SK-N-SH treated with all-trans-retinoic acid at 6 μM for 48 hours (cell line): ENCODE measurements at regions not wholly inside any gene's neighbourhood (a gene's known extent, or its start where the extent isn't known, plus 50 kb on each side); places are given as distances from the start of the nearest gene placed in this dataset.

Experiments
- ARNTL ChIP-seq: fragments of 450-650 bp; formaldehyde crosslinking; IDR thresholded peaks from 2 replicates; pipeline ENCODE4 v1.5.0; 2020; ENCODE audit warnings: low read depth, mild to moderate bottlenecking, moderate library complexity, borderline replicate concordance
- ISL1 ChIP-seq: fragments of 250-450 bp; sonication (Bioruptor Pico); IDR thresholded peaks from 2 replicates; pipeline ENCODE4 v2.1.2; 2022; ENCODE audit warnings: mild to moderate bottlenecking, moderate library complexity
- TOX ChIP-seq: fragments of 250-450 bp; sonication (Bioruptor Pico); IDR thresholded peaks from 2 replicates; pipeline ENCODE4 v1.8.0; 2021; ENCODE audit warnings: mild to moderate bottlenecking, moderate library complexity, borderline replicate concordance
- TF ChIP-seq, protein P1 (sequence below): fragments of 250-450 bp; sonication (Bioruptor Pico); IDR thresholded peaks from 2 replicates; pipeline ENCODE4 v1.5.1; 2021; ENCODE audit warnings: mild to moderate bottlenecking, moderate library complexity

DNA sequence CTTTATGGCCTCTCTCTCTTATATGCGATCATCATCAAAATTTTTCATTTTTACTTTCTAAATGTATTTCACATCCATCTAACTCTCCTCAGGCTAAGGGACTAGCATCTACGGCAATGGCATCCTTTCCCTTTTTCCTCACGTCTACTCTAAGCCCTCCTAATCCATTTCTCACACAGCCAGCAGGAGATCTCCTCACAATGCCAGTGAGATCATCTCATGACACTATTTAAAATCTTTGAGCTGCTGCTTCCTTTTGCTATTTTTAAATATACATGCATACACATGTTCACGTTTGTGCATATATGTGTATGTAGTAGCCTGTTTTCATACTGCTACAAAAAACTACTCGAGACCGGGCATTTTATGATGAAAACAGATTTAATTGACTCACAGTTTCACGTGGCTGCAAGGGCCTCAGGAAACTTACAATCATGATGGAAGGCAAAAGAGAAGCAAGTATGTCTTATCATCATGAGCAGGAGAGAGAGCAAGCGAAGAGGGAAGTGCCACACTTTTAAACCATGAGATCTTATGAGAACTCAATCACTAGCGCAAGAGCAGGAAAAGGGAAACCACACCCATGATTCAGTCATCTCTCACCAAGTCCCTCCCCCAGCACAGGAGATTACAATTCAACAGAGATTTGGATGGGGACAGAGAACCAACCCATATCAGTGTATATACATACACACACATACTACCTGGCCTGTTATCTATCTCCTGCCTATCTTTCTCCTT lies 599.2 kb upstream of the ROBO1 start:
- TF ChIP-seq TOX (CRISPR knock-in tag), result no peak
- no peak for TF ChIP-seq ARNTL (CRISPR knock-in tag)
- no peak for TF ChIP-seq ISL1 (CRISPR knock-in tag)
- TF ChIP-seq, protein P1, sequence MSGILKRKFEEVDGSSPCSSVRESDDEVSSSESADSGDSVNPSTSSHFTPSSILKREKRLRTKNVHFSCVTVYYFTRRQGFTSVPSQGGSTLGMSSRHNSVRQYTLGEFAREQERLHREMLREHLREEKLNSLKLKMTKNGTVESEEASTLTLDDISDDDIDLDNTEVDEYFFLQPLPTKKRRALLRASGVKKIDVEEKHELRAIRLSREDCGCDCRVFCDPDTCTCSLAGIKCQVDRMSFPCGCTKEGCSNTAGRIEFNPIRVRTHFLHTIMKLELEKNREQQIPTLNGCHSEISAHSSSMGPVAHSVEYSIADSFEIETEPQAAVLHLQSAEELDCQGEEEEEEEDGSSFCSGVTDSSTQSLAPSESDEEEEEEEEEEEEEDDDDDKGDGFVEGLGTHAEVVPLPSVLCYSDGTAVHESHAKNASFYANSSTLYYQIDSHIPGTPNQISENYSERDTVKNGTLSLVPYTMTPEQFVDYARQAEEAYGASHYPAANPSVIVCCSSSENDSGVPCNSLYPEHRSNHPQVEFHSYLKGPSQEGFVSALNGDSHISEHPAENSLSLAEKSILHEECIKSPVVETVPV (CRISPR knock-in tag), result no peak
